ENCODE measurements at regions not wholly inside any gene's neighbourhood (a gene's known extent, or its start where the extent isn't known, plus 50 kb on each side); places are given as distances from the start of the nearest gene placed in this dataset.

DNA sequence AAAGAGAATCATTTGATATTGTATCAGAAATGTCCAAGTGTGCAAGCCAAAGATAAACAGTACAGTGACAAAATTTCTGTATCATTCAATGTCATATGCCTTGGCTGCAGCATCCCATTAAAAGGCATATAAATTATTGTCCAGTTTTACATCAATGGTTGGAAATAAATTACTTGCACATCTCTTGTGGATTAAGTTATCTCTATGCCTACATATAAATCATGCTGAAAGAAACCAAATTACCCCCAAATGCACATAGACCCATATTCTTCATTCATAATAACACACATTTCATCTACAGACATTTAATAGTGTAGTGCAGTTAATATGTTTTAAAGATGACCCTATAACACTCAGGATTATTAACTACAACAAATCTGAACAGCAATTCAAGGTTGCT, 1415.7 kb upstream of the PCDH9 start:
- ATAC-seq (no peak), DNase-seq (ENCODE audit: low read depth, low spot score) (no peak)
- H3K9me3 ChIP-seq (ENCODE audit: control insufficient read depth, insufficient read depth, low read depth, low read length): no peaks in the 10 kb centered on the region
- H3K36me3 ChIP-seq (ENCODE audit: control insufficient read depth, insufficient read depth, low read length): no peaks in the 10 kb centered on the region
- intact Hi-C loops (cut with micrococcal nuclease; ENCODE audit: unreplicated experiment): no loop called here
- in situ Hi-C loops (cut with HindIII; ENCODE audit: low pct_unique_long_range_greater_than_20kb, low sequenced_read_pairs): no loop called here
- H3K4me1 ChIP-seq (ENCODE audit: control insufficient read depth, insufficient read depth, low read length): no peaks in the 10 kb centered on the region
- H3K27me3 ChIP-seq (ENCODE audit: control insufficient read depth, insufficient read depth, low read length): no peaks in the 10 kb centered on the region
- POLR2A ChIA-PET: no interaction called here
- no peak overlapping the region for H3K27ac ChIP-seq (ENCODE audit: low read length)
- H3K4me3 ChIP-seq (ENCODE audit: low read depth in 2 of 2, low read length in 2 of 2): no peak overlapping the region
- TF ChIP-seq TCF7L2 (IDR thresholded peaks at IDR 0.05; ENCODE audit: low read depth, low read length): no peak
- TF ChIP-seq POLR2AphosphoS5 (IDR thresholded peaks at IDR 0.05; ENCODE audit: low read depth, low read length): no peak
- TF ChIP-seq, protein P1, sequence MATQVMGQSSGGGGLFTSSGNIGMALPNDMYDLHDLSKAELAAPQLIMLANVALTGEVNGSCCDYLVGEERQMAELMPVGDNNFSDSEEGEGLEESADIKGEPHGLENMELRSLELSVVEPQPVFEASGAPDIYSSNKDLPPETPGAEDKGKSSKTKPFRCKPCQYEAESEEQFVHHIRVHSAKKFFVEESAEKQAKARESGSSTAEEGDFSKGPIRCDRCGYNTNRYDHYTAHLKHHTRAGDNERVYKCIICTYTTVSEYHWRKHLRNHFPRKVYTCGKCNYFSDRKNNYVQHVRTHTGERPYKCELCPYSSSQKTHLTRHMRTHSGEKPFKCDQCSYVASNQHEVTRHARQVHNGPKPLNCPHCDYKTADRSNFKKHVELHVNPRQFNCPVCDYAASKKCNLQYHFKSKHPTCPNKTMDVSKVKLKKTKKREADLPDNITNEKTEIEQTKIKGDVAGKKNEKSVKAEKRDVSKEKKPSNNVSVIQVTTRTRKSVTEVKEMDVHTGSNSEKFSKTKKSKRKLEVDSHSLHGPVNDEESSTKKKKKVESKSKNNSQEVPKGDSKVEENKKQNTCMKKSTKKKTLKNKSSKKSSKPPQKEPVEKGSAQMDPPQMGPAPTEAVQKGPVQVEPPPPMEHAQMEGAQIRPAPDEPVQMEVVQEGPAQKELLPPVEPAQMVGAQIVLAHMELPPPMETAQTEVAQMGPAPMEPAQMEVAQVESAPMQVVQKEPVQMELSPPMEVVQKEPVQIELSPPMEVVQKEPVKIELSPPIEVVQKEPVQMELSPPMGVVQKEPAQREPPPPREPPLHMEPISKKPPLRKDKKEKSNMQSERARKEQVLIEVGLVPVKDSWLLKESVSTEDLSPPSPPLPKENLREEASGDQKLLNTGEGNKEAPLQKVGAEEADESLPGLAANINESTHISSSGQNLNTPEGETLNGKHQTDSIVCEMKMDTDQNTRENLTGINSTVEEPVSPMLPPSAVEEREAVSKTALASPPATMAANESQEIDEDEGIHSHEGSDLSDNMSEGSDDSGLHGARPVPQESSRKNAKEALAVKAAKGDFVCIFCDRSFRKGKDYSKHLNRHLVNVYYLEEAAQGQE (IDR thresholded peaks at IDR 0.05; ENCODE audit: insufficient read depth in 1 of 2, low read depth in 2 of 2, low read length in 1 of 2): no peak
- TF ChIP-seq SIN3A (IDR thresholded peaks at IDR 0.05; ENCODE audit: borderline replicate concordance, insufficient read depth, low read depth, low read length): no peak
- TF ChIP-seq, protein P2, sequence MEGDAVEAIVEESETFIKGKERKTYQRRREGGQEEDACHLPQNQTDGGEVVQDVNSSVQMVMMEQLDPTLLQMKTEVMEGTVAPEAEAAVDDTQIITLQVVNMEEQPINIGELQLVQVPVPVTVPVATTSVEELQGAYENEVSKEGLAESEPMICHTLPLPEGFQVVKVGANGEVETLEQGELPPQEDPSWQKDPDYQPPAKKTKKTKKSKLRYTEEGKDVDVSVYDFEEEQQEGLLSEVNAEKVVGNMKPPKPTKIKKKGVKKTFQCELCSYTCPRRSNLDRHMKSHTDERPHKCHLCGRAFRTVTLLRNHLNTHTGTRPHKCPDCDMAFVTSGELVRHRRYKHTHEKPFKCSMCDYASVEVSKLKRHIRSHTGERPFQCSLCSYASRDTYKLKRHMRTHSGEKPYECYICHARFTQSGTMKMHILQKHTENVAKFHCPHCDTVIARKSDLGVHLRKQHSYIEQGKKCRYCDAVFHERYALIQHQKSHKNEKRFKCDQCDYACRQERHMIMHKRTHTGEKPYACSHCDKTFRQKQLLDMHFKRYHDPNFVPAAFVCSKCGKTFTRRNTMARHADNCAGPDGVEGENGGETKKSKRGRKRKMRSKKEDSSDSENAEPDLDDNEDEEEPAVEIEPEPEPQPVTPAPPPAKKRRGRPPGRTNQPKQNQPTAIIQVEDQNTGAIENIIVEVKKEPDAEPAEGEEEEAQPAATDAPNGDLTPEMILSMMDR (IDR thresholded peaks at IDR 0.05): no peak
- CTCF ChIA-PET: no interaction called here
- BruUV-seq (replicated peaks): no TSS peak

DNA sequence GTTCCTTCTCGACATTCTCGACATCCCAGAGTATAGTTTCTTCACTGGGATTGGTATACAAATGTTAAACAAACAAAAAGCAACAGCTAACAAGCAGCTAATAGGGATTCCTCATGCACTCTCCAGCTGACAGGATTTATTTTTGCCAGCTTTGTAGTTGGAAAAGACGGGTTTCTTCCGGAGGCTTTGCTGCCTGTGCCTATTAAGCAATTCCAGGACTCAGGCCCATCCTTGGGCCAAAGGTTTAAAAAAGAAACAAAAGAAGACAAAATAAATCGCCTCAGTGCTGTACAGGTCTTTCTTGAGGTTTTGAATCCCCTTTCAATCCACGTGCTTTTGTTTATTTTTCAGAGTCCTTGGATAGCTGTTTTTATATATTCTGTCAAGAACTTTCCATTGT, 1414.5 kb upstream of the PCDH9 start:
- Histone ChIP-seq H3K27ac (ENCODE audit: low read length) (no peak overlapping the region), H3K4me3 (ENCODE audit: low read depth in 2 of 2, low read length in 2 of 2) (no peak overlapping the region), H3K9me3 (ENCODE audit: control insufficient read depth, insufficient read depth, low read depth, low read length) (no peaks in the 10 kb centered on the region), H3K27me3 (ENCODE audit: control insufficient read depth, insufficient read depth, low read length) (no peaks in the 10 kb centered on the region), H3K4me1 (ENCODE audit: control insufficient read depth, insufficient read depth, low read length) (no peaks in the 10 kb centered on the region), H3K36me3 (ENCODE audit: control insufficient read depth, insufficient read depth, low read length) (no peaks in the 10 kb centered on the region)
- ATAC-seq (no peak), DNase-seq (ENCODE audit: low read depth, low spot score) (no peak)
- TF ChIP-seq POLR2AphosphoS5 (IDR thresholded peaks at IDR 0.05; ENCODE audit: low read depth, low read length) (no peak), SIN3A (IDR thresholded peaks at IDR 0.05; ENCODE audit: borderline replicate concordance, insufficient read depth, low read depth, low read length) (no peak), TCF7L2 (IDR thresholded peaks at IDR 0.05; ENCODE audit: low read depth, low read length) (no peak)
- TF ChIP-seq, protein P1 (IDR thresholded peaks at IDR 0.05; ENCODE audit: insufficient read depth in 1 of 2, low read depth in 2 of 2, low read length in 1 of 2): no peak
- TF ChIP-seq, protein P2 (IDR thresholded peaks at IDR 0.05): no peak
- POLR2A ChIA-PET: no interaction called here
- no TSS peak for BruUV-seq (replicated peaks)
- in situ Hi-C loops (cut with HindIII; ENCODE audit: low pct_unique_long_range_greater_than_20kb, low sequenced_read_pairs) (no loop called here), intact Hi-C loops (cut with micrococcal nuclease; ENCODE audit: unreplicated experiment) (no loop called here)
- CTCF ChIA-PET: no interaction called here
